Spleen (tissue), 7 donors: ENCODE measurements at regions not wholly inside any gene's neighbourhood (a gene's known extent, or its start where the extent isn't known, plus 50 kb on each side); places are given as distances from the start of the nearest gene placed in this dataset.
"Not testable (repeated sequence)": the region's sequence is repeated elsewhere in the genome, so short reads cannot be mapped to it uniquely, and the experiment has no call there.

Experiments used
- CTCF ChIP-seq, 11 experiments: fragments of 200-600 bp in 7 of 11; fragments of 450-650 bp in 4 of 11; sonication (generic) in 4 of 11; IDR thresholded peaks in 8 of 11; conservative IDR thresholded peaks in 3 of 11; 1 replicate in 7 of 11; 2 replicates in 4 of 11; pipeline versions ENCODE4 v1.4.0 to v1.8.0; 2016 to 2021; ENCODE audit warnings: antibody characterized with exemption in 11 of 11, inconsistent platforms in 4 of 11, mild to moderate bottlenecking in 1 of 11
- POLR2A ChIP-seq, 3 donors: fragments of 450-650 bp; IDR thresholded peaks; one replicate each; pipeline ENCODE4 v1.5.1; 2017; ENCODE audit warnings: antibody characterized with exemption in 3 of 3, mild to moderate bottlenecking in 1 of 3
- POLR2AphosphoS5 ChIP-seq, 3 donors: sonication (generic); formaldehyde crosslinking; IDR thresholded peaks; one replicate each; pipeline ENCODE4 v1.5.1; 2017; ENCODE audit warnings: antibody characterized with exemption in 3 of 3
- donor health status: DM: no; HTN: no; CAD: no; lungs with moderate emphysema.
- donor health status: DM: no; HTN: no; CAD: no.
- donor health status: DM: no; HTN: no; CAD: no.

- TF ChIP-seq CTCF (IDR thresholded peaks at IDR 0.05 in 8 of 11, conservative IDR thresholded peaks at IDR 0.05 in 3 of 11); POLR2A (IDR thresholded peaks at IDR 0.05); POLR2AphosphoS5 (IDR thresholded peaks at IDR 0.05): not testable (repeated sequence)
These were observed 468.6 kb downstream of the TP53TG3F start for GRCh38 chr16:33928026-33928425.
